ENCODE measurements at regions not wholly inside any gene's neighbourhood (a gene's known extent, or its start where the extent isn't known, plus 50 kb on each side); places are given as distances from the start of the nearest gene placed in this dataset.

DNA sequence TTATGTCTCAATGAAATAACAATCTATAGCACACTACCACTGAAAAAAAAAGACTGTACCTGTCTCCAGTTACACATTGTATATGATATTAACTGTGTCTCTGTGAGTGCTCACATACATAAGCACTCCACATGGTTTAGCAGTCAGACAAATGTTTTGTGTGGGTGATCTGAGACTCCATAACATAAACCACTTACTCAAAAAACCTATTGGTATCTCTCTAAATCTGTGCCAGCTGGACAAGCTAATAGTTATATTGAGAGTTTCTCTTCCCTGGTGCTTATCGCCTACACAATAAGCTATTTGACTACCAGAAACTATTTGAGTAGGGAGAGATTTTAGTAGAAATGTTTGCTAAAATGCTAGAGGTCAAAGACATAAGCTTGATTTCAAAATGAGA is 190.1 kb upstream of the AGR3 start:
- TF ChIP-seq, protein P1, sequence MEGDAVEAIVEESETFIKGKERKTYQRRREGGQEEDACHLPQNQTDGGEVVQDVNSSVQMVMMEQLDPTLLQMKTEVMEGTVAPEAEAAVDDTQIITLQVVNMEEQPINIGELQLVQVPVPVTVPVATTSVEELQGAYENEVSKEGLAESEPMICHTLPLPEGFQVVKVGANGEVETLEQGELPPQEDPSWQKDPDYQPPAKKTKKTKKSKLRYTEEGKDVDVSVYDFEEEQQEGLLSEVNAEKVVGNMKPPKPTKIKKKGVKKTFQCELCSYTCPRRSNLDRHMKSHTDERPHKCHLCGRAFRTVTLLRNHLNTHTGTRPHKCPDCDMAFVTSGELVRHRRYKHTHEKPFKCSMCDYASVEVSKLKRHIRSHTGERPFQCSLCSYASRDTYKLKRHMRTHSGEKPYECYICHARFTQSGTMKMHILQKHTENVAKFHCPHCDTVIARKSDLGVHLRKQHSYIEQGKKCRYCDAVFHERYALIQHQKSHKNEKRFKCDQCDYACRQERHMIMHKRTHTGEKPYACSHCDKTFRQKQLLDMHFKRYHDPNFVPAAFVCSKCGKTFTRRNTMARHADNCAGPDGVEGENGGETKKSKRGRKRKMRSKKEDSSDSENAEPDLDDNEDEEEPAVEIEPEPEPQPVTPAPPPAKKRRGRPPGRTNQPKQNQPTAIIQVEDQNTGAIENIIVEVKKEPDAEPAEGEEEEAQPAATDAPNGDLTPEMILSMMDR (IDR thresholded peaks at IDR 0.05; ENCODE audit: insufficient read depth, low read length, poor library complexity, severe bottlenecking): no peak
- TF ChIP-seq EZH2phosphoT487 (conservative IDR thresholded peaks at IDR 0.05; ENCODE audit: low read length): no peak
